ENCODE measurements at regions not wholly inside any gene's neighbourhood (a gene's known extent, or its start where the extent isn't known, plus 50 kb on each side); places are given as distances from the start of the nearest gene placed in this dataset.

- TF ChIP-seq GATA3 (IDR thresholded peaks at IDR 0.05; ENCODE audit: low read depth, low read length) (no peak), GATA2 (IDR thresholded peaks at IDR 0.05; ENCODE audit: low read depth, low read length) (no peak)
Observed at GRCh38 chr13:106311004-106311403, 224.5 kb downstream of the EFNB2 start.

All from SH-SY5Y (cell line).